WERI-Rb-1 (cell line): ENCODE measurements at regions not wholly inside any gene's neighbourhood (a gene's known extent, or its start where the extent isn't known, plus 50 kb on each side); places are given as distances from the start of the nearest gene placed in this dataset.

Experiments
- DNase-seq: peaks from one replicate; pipeline ENCODE4 v3.0.0-alpha.2; 2020
- H3K27ac ChIP-seq: fragments of 250-450 bp; sonication (Bioruptor Pico); 2 replicates; pipeline ENCODE4 v1.5.1; 2020; ENCODE audit warnings: mild to moderate bottlenecking, moderate library complexity
- H3K27me3 ChIP-seq: fragments of 250-450 bp; sonication (Bioruptor Pico); 2 replicates; pipeline ENCODE4 v1.5.1; 2021; ENCODE audit warnings: mild to moderate bottlenecking, low read depth, moderate library complexity; ENCODE audit not compliant: insufficient read depth, severe bottlenecking
- H3K36me3 ChIP-seq: fragments of 250-450 bp; sonication (Bioruptor Pico); 2 replicates; pipeline ENCODE4 v1.5.1; 2020; ENCODE audit warnings: mild to moderate bottlenecking, moderate library complexity
- H3K4me3 ChIP-seq: 2 replicates; pipeline ENCODE4 v1.5.1; 2011; ENCODE audit warnings: low read depth, mild to moderate bottlenecking, control low read depth, low read length
- H3K9me3 ChIP-seq: fragments of 250-450 bp; sonication (Bioruptor Pico); 2 replicates; pipeline ENCODE4 v1.5.1; 2021; ENCODE audit warnings: mild to moderate bottlenecking, moderate library complexity; ENCODE audit not compliant: severe bottlenecking
- CTCF ChIP-seq: IDR thresholded peaks from 2 replicates; pipeline ENCODE4 v1.5.1; 2011; ENCODE audit warnings: low read depth, mild to moderate bottlenecking, control low read depth, inconsistent platforms, low read length

GRCh38 chr4:35247047-35247446, 997.3 kb downstream of the ARAP2 start:
- no peak overlapping the region for H3K4me3 ChIP-seq
- no peak for DNase-seq
- no peak for TF ChIP-seq CTCF

GRCh38 chr4:35250331-35250730, 994.0 kb downstream of the ARAP2 start:
- no peak overlapping the region for H3K27ac ChIP-seq
- H3K4me3 ChIP-seq = no peak overlapping the region
- no peak for TF ChIP-seq CTCF
- H3K9me3 ChIP-seq = no peaks in the 10 kb centered on the region
- DNase-seq = no peak
- no peaks in the 10 kb centered on the region for H3K36me3 ChIP-seq
- H3K27me3 ChIP-seq = no peaks in the 10 kb centered on the region

More at GRCh38 chr4:35247047-35247446, 997.3 kb downstream of the ARAP2 start:
- H3K36me3 ChIP-seq = no peaks in the 10 kb centered on the region
- no peak overlapping the region for H3K27ac ChIP-seq
- no peaks in the 10 kb centered on the region for H3K27me3 ChIP-seq
- no peaks in the 10 kb centered on the region for H3K9me3 ChIP-seq

- Histone ChIP-seq H3K4me3 (no peak overlapping the region), H3K27me3 (no peaks in the 10 kb centered on the region), H3K36me3 (no peaks in the 10 kb centered on the region), H3K27ac (no peak overlapping the region), H3K9me3 (no peaks in the 10 kb centered on the region)
- no peak for DNase-seq
- no peak for TF ChIP-seq CTCF
These were observed 993.6 kb downstream of the ARAP2 start for GRCh38 chr4:35250761-35251160.

- no peaks in the 10 kb centered on the region for H3K9me3 ChIP-seq
- no peak for DNase-seq
- H3K27ac ChIP-seq = no peak overlapping the region
- no peaks in the 10 kb centered on the region for H3K27me3 ChIP-seq
- no peaks in the 10 kb centered on the region for H3K36me3 ChIP-seq
- TF ChIP-seq CTCF = no peak
- H3K4me3 ChIP-seq = no peak overlapping the region
These were observed 992.2 kb downstream of the ARAP2 start for GRCh38 chr4:35252071-35252470.

- no peak overlapping the region for H3K27ac ChIP-seq
- no peak overlapping the region for H3K4me3 ChIP-seq
These were observed 991.4 kb downstream of the ARAP2 start for GRCh38 chr4:35252866-35253265.

More at GRCh38 chr4:35252866-35253265, 991.4 kb downstream of the ARAP2 start:
- no peak for TF ChIP-seq CTCF
- Histone ChIP-seq H3K27me3 (no peaks in the 10 kb centered on the region), H3K36me3 (no peaks in the 10 kb centered on the region), H3K9me3 (no peaks in the 10 kb centered on the region)
- no peak for DNase-seq
